GM18870 (cell line): ENCODE measurements at regions not wholly inside any gene's neighbourhood (a gene's known extent, or its start where the extent isn't known, plus 50 kb on each side); places are given as distances from the start of the nearest gene placed in this dataset.
"Not testable (repeated sequence)": the region's sequence is repeated elsewhere in the genome, so short reads cannot be mapped to it uniquely, and the experiment has no call there.

Source experiments
- ATAC-seq: cut with Tn5 transposase; IDR thresholded peaks from one replicate; pipeline ENCODE4 v1.9.1; 2021; ENCODE audit warnings: moderate library complexity; ENCODE audit not compliant: unreplicated experiment

- no peak for ATAC-seq
These were observed 98.9 kb upstream of the MAPRE2 start for GRCh38 chr18:34942276-34942675.

- ATAC-seq: no peak
These were observed 98.2 kb upstream of the MAPRE2 start for GRCh38 chr18:34942975-34943374.

GRCh38 chr18:34943587-34943986, 97.6 kb upstream of the MAPRE2 start:
- ATAC-seq: no peak

DNA sequence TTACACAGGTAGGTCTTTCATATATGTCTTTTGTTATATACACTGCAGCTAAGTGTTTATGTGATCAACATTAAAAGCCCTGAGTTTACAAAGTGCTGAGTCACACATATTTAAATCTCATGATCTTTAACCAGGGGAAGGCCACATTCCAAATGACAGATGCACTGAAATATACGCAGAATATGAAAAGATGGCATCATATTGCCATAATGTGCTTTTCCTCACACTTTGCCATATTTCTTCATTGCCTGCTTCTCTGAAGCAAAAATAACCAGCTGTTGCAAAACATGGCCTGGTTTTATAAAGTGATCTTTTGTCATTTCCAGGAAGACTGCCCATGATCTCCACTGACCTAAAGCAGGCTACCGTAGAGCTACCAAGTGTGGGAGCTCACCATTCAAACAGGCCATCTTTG, 93.5 kb upstream of the MAPRE2 start:
- no peak for ATAC-seq

DNA sequence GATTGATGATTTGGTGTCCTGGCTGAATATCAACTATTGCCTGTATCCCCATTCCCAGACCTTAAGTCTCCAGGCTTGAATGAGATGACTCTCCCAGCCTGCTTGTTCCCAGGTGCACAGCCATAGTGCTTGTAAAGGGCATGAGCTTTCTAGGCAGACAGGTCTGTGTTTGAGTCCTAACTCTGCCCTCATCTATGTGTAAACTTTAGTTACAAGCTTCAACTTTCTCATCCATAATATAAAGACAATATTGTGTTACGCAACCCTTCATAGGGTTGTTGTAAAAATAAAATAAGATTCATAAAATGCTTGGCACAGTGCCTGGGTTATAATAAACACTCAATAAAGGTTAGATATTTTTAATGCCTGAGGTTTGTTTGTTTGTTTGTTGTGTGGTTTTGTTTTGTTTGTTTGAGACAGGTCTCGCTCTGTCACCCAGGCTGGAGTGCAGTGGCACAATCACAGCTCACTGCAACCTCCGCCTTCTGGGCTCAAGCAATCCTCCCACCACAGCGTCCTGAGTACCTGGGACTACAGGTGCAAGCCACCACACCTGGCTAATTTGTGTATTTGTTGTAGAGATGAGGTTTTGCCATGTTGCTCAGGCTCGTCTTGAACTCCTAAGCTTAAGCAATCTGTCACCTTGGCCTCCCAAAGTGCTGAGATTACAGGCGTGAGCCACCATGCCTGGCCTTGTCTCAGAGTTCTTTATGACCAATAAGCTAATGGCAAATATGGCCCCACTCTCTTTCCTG, 89.4 kb upstream of the MAPRE2 start:
- no peak for ATAC-seq

- no peak for ATAC-seq
These were observed 88.0 kb upstream of the MAPRE2 start for GRCh38 chr18:34953212-34953611.

GRCh38 chr18:34955494-34955893, 85.7 kb upstream of the MAPRE2 start:
- ATAC-seq: not testable (repeated sequence)

GRCh38 chr18:34956663-34957062, 84.5 kb upstream of the MAPRE2 start:
- ATAC-seq: no peak

DNA sequence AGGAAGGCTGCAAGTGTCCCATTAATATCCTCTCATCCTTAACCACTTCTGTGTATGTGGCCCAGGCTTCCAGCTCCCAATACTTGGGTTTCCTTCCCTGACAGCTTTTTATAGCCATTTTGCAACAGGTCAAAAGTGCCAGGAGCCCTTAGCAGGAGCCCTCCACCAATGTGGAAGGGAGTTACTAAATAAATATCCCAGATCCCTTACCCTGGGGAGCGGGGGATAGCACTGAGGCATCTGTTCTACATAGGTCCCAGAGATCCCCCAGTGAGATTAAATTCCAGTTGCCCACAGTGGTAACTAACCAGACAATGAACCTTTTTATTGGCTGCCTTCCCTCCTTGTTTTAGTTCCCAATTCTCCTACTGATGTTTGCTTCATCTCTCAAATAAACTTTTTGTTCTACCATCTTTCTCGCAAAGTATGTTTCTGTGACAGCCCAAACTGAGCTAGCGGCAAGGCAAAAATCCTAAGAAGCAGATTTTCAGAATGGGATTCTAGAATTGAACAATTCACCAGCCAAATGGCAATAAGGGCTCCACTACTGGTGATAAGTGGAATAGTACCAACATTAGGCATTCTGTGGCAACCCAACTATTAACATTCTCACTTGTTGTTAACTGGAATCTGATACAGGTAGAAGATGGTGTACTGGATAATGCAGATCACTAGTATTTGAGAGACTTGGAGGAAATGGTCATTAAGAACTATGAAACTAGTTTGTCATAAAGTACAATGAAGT, 83.9 kb upstream of the MAPRE2 start:
- ATAC-seq: no peak

GRCh38 chr18:34957864-34958259, 83.4 kb upstream of the MAPRE2 start:
- ATAC-seq: no peak

DNA sequence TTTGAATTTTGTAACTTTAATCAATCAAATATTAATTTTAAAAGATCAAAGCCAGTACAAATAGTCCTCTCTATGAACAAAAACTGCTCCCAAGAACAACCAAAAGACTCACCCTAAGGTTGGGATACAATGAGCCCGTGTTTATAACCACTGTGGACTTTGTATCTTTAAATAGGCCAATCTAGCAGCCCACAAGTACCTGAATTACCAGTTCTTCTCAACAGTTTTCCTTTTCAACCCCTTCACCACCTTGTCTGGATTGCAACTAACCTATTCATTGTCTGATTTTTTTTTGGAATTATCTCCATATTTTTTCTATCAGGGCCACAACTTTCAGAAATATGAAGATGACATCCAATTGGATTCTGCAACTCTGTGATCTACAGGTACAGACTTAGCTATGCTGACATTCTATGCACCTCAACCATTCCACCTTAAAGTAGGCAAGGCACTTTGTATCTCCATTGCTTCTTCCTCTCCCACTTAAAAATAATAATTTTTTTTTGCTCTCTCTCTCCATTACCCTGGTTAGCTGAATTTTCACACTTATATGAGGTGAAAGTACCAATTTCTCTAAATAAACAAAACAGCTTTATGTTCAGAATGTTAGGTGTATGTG, 81.9 kb upstream of the MAPRE2 start:
- ATAC-seq: no peak

- no peak for ATAC-seq
These were observed 81.2 kb upstream of the MAPRE2 start for GRCh38 chr18:34959989-34960388.

- ATAC-seq: no peak
These were observed 76.1 kb upstream of the MAPRE2 start for GRCh38 chr18:34965108-34965507.

DNA sequence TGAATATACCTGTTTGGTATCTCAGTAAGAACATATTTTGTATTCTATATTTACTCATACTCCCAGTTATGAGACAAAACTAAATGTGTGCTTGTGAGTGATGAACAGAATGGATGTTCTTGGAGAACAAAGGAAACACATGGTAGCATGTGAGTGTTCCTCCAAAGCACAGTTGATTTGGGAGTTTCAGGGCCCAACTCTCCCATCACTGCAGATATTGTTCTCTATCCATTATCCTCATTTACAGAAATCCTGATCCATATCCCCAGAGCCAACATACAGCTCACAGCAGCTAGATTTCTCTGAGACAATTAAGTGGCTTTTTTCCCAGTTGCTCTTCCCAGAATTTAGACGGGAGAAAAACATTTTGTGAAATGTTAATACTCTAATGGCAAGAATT, 75.6 kb upstream of the MAPRE2 start:
- ATAC-seq: no peak

DNA sequence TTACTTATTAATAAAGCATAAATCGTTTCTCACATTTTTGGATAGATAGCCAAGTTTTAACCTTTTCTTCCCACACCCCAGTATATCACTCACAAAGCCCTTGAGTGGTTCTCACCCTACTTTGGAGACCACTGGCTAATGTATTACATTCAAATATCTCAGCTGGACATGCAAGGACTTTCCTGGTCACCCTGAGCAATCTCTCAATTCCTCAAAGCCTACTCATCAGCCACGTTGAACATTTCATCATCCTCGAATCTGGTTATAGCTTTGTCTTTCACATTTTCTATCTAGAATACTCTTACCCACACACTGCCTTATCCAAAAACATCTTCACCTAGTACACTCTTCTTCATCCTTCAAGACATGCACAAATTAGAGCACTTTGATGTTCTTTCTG, 71.1 kb upstream of the MAPRE2 start:
- no peak for ATAC-seq

GRCh38 chr18:34971313-34971712, 69.9 kb upstream of the MAPRE2 start:
- no peak for ATAC-seq

- no peak for ATAC-seq
These were observed 68.3 kb upstream of the MAPRE2 start for GRCh38 chr18:34972765-34973414.

DNA sequence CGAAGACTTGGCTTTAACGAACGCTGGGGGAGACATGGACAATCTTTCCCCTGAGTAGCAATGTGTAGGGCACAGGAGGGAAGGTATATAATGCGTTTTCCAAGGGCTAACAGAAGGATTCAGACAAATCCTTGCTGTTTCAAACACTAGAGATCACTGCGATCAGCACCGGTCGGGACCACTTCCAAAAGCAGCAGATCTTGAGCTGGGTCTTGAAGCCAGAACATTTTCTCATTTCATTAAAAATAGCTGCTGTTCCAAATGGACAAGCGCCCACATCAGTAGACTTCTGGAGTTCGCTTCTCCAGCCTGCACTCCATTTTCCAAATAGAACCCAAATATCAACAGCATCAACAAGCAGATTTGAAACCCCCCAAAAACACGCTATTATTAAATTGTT, 65.1 kb upstream of the MAPRE2 start:
- no peak for ATAC-seq

- ATAC-seq: no peak
These were observed 64.7 kb upstream of the MAPRE2 start for GRCh38 chr18:34976534-34976898.

GRCh38 chr18:34976899-34977837, 64.0 kb upstream of the MAPRE2 start:
- peak; percentile 41 for ATAC-seq
